ENCODE measurements at regions not wholly inside any gene's neighbourhood (a gene's known extent, or its start where the extent isn't known, plus 50 kb on each side); places are given as distances from the start of the nearest gene placed in this dataset.
"Not testable (repeated sequence)": the region's sequence is repeated elsewhere in the genome, so short reads cannot be mapped to it uniquely, and the experiment has no call there.

GRCh38 chr17:71505981-71506380 is 614.8 kb upstream of the SOX9 start:
- TF ChIP-seq TEAD4 (CRISPR knock-in tag; IDR thresholded peaks at IDR 0.05) (no peak), HMGXB4 (CRISPR knock-in tag; IDR thresholded peaks at IDR 0.05) (no peak), ZNF121 (CRISPR knock-in tag; IDR thresholded peaks at IDR 0.05) (no peak), FOXP4 (CRISPR knock-in tag; IDR thresholded peaks at IDR 0.05) (no peak), HMGA2 (CRISPR knock-in tag; IDR thresholded peaks at IDR 0.05) (no peak), ZNF263 (CRISPR knock-in tag; IDR thresholded peaks at IDR 0.05; ENCODE audit: low read depth) (no peak)
- Mint-ChIP-seq H3K4me1 (peaks cover 4% of the 10 kb centered on the region; the same call in 1 of the 2 replicates), H3K36me3 (no peaks in the 10 kb centered on the region), H3K27me3 (ENCODE audit: low read depth) (no peaks in the 10 kb centered on the region; the same call in 1 of the 2 replicates), H3K27ac (no peak overlapping the region), H3K9me3 (no peaks in the 10 kb centered on the region), H3K4me3 (no peak overlapping the region)
- no peak for DNase-seq (ENCODE audit: low spot score)
- no peak for ATAC-seq
- POLR2A ChIA-PET = no interaction called here
- CTCF ChIA-PET = no interaction called here

- CTCF ChIA-PET = no interaction called here
- DNase-seq (ENCODE audit: low spot score) (no peak), ATAC-seq (no peak)
- TF ChIP-seq IRF2 (CRISPR knock-in tag; IDR thresholded peaks at IDR 0.05; ENCODE audit: borderline replicate concordance, low read depth) = no peak
- no peak for TF ChIP-seq CREM (CRISPR knock-in tag; IDR thresholded peaks at IDR 0.05)
- Mint-ChIP-seq H3K4me1 (no peaks in the 10 kb centered on the region), H3K36me3 (no peaks in the 10 kb centered on the region), H3K27me3 (ENCODE audit: low read depth) (no peaks in the 10 kb centered on the region), H3K27ac (no peak overlapping the region), H3K9me3 (no peaks in the 10 kb centered on the region), H3K4me3 (no peak overlapping the region)
- POLR2A ChIA-PET = no interaction called here
These were observed 609.4 kb upstream of the SOX9 start for GRCh38 chr17:71511266-71511995.

- H3K4me1 Mint-ChIP-seq; H3K9me3 Mint-ChIP-seq; DNase-seq (ENCODE audit: low spot score); H3K27me3 Mint-ChIP-seq (ENCODE audit: low read depth); POLR2A ChIA-PET; H3K36me3 Mint-ChIP-seq; CTCF ChIA-PET; ATAC-seq; H3K4me3 Mint-ChIP-seq; H3K27ac Mint-ChIP-seq: not testable (repeated sequence)
These were observed 607.1 kb upstream of the SOX9 start for GRCh38 chr17:71513725-71514124.

GRCh38 chr17:71516149-71516548 is 604.7 kb upstream of the SOX9 start:
- peaks cover 5% of the 10 kb centered on the region; the same call in 1 of the 2 replicates for H3K4me1 Mint-ChIP-seq
- DNase-seq (ENCODE audit: low spot score) (no peak), ATAC-seq (no peak)
- H3K27me3 Mint-ChIP-seq (ENCODE audit: low read depth) = no peaks in the 10 kb centered on the region
- ChIA-PET CTCF (no interaction called here), POLR2A (no interaction called here)
- H3K27ac Mint-ChIP-seq = no peak overlapping the region
- peaks cover 5% of the 10 kb centered on the region for H3K9me3 Mint-ChIP-seq
- no peak overlapping the region for H3K4me3 Mint-ChIP-seq
- H3K36me3 Mint-ChIP-seq = no peaks in the 10 kb centered on the region
- TF ChIP-seq CREM (CRISPR knock-in tag; IDR thresholded peaks at IDR 0.05) (no peak), MXD4 (CRISPR knock-in tag; IDR thresholded peaks at IDR 0.05; ENCODE audit: borderline replicate concordance) (no peak), NFE2L1 (CRISPR knock-in tag; IDR thresholded peaks at IDR 0.05) (no peak), MAX (CRISPR knock-in tag; IDR thresholded peaks at IDR 0.05) (no peak), NR3C1 (CRISPR knock-in tag; conservative IDR thresholded peaks at IDR 0.05; ENCODE audit: low read depth) (no peak), CDX4 (CRISPR knock-in tag; IDR thresholded peaks at IDR 0.05; ENCODE audit: borderline replicate concordance) (no peak), HMGA2 (CRISPR knock-in tag; IDR thresholded peaks at IDR 0.05) (no peak), SMAD3 (CRISPR knock-in tag; IDR thresholded peaks at IDR 0.05; ENCODE audit: borderline replicate concordance) (no peak), ZNF512 (CRISPR knock-in tag; IDR thresholded peaks at IDR 0.05; ENCODE audit: borderline replicate concordance) (no peak), OVOL2 (CRISPR knock-in tag; IDR thresholded peaks at IDR 0.05; ENCODE audit: borderline replicate concordance) (no peak), SP1 (CRISPR knock-in tag; conservative IDR thresholded peaks at IDR 0.05) (no peak), NR2C2 (CRISPR knock-in tag; IDR thresholded peaks at IDR 0.05) (no peak)
- TF ChIP-seq, protein P1, sequence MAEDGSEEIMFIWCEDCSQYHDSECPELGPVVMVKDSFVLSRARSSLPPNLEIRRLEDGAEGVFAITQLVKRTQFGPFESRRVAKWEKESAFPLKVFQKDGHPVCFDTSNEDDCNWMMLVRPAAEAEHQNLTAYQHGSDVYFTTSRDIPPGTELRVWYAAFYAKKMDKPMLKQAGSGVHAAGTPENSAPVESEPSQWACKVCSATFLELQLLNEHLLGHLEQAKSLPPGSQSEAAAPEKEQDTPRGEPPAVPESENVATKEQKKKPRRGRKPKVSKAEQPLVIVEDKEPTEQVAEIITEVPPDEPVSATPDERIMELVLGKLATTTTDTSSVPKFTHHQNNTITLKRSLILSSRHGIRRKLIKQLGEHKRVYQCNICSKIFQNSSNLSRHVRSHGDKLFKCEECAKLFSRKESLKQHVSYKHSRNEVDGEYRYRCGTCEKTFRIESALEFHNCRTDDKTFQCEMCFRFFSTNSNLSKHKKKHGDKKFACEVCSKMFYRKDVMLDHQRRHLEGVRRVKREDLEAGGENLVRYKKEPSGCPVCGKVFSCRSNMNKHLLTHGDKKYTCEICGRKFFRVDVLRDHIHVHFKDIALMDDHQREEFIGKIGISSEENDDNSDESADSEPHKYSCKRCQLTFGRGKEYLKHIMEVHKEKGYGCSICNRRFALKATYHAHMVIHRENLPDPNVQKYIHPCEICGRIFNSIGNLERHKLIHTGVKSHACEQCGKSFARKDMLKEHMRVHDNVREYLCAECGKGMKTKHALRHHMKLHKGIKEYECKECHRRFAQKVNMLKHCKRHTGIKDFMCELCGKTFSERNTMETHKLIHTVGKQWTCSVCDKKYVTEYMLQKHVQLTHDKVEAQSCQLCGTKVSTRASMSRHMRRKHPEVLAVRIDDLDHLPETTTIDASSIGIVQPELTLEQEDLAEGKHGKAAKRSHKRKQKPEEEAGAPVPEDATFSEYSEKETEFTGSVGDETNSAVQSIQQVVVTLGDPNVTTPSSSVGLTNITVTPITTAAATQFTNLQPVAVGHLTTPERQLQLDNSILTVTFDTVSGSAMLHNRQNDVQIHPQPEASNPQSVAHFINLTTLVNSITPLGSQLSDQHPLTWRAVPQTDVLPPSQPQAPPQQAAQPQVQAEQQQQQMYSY (CRISPR knock-in tag; IDR thresholded peaks at IDR 0.05) = no peak
